Lower leg skin (tissue), 4 donors: ENCODE measurements at regions not wholly inside any gene's neighbourhood (a gene's known extent, or its start where the extent isn't known, plus 50 kb on each side); places are given as distances from the start of the nearest gene placed in this dataset.

Experiments
- DNase-seq, 2 donors: peaks; one replicate each; pipeline ENCODE4 v3.0.0-alpha.2; 2019; ENCODE audit warnings: low spot score in 2 of 2
- H3K4me3 ChIP-seq: fragments of 200-600 bp; sonication (generic); 2 replicates; pipeline ENCODE4 v1.5.1; 2017; ENCODE audit warnings: mild to moderate bottlenecking, low read depth; ENCODE audit not compliant: poor library complexity, severe bottlenecking
- CTCF ChIP-seq, 3 donors: fragments of 450-650 bp; IDR thresholded peaks; one replicate each; pipeline ENCODE4 v1.5.1; 2016; ENCODE audit warnings: antibody characterized with exemption in 3 of 3, mild to moderate bottlenecking in 3 of 3, moderate library complexity in 2 of 3
- POLR2A ChIP-seq, 2 donors: fragments of 450-650 bp; IDR thresholded peaks; one replicate each; pipeline ENCODE4 v1.6.1; 2016 to 2017; ENCODE audit warnings: antibody characterized with exemption in 2 of 2, mild to moderate bottlenecking in 1 of 2, moderate library complexity in 1 of 2
- WGBS, 2 donors: methylation state at CpG; one replicate each; pipeline ENCODE4 v1.1.5; 2018; 5-methylcytosine and 5-hydroxymethylcytosine counted together
- intact Hi-C: fragments of 100-400 bp; cut with DNase I; formaldehyde crosslinking; loops from one replicate; pipeline ENCODE4 v1.15.0; 2023; ENCODE audit warnings: low total_unique reads

GRCh38 chr13:44074611-44075010 is 194.9 kb downstream of the LACC1 start:
- no peak for TF ChIP-seq CTCF (IDR thresholded peaks at IDR 0.05)
- no peak for TF ChIP-seq POLR2A (IDR thresholded peaks at IDR 0.05)
- no peak for DNase-seq
- no peak overlapping the region for H3K4me3 ChIP-seq
- intact Hi-C loops, result no loop called here
- WGBS, 2 donors, result 47 to 48% methylated on average over 1 of the region's 1 CpG

- no peak for DNase-seq
- H3K4me3 ChIP-seq, result no peak overlapping the region
- 51% methylated on average over 2 of the region's 2 CpGs for WGBS, 2 donors
- intact Hi-C loops, result no loop called here
- TF ChIP-seq POLR2A (IDR thresholded peaks at IDR 0.05) (no peak), CTCF (IDR thresholded peaks at IDR 0.05) (no peak)
These were observed 195.4 kb downstream of the LACC1 start for GRCh38 chr13:44075113-44075512.

- no peak for DNase-seq
- intact Hi-C loops, result no loop called here
- TF ChIP-seq POLR2A (IDR thresholded peaks at IDR 0.05), result no peak
- no peak for TF ChIP-seq CTCF (IDR thresholded peaks at IDR 0.05)
- 80 to 81% methylated on average over 5 of the region's 5 CpGs for WGBS, 2 donors
- no peak overlapping the region for H3K4me3 ChIP-seq
These were observed 199.2 kb downstream of the LACC1 start for GRCh38 chr13:44078806-44079376.

GRCh38 chr13:44079413-44080205 is 199.9 kb downstream of the LACC1 start:
- intact Hi-C loops, result no loop called here
- 77 to 81% methylated on average over 11 of the region's 11 CpGs for WGBS, 2 donors
- no peak for DNase-seq

GRCh38 chr13:44084146-44084545 is 204.4 kb downstream of the LACC1 start:
- TF ChIP-seq CTCF (IDR thresholded peaks at IDR 0.05), result no peak
- TF ChIP-seq POLR2A (IDR thresholded peaks at IDR 0.05), result no peak
- WGBS, 2 donors, result 81 to 83% methylated on average over 3 of the region's 3 CpGs
- intact Hi-C loops, result no loop called here
- H3K4me3 ChIP-seq, result no peak overlapping the region
- no peak for DNase-seq

More at GRCh38 chr13:44079413-44080205, 199.9 kb downstream of the LACC1 start:
- TF ChIP-seq CTCF (IDR thresholded peaks at IDR 0.05), result no peak
- TF ChIP-seq POLR2A (IDR thresholded peaks at IDR 0.05), result no peak
- H3K4me3 ChIP-seq, result no peak overlapping the region
